Calu3 (cell line): ENCODE measurements at regions not wholly inside any gene's neighbourhood (a gene's known extent, or its start where the extent isn't known, plus 50 kb on each side); places are given as distances from the start of the nearest gene placed in this dataset.

Experiments
- BruUV-seq: library from RNA; stranded (reverse); fragments of 400-500 nt; replicated peaks from 2 replicates; lab custom pipeline; 2021; lab: Mats Ljungman, UMichigan
- CTCF ChIA-PET: fragments of 300-600 bp; sonication (Branson Sonifier 250); formaldehyde crosslinking; loops from one replicate; lab custom pipeline; 2022; ENCODE audit warnings: antibody characterized with exemption; lab: Charles Lee
- DNase-seq: peaks from one replicate; pipeline ENCODE4 v3.0.0; 2022
- H3K27ac Mint-ChIP-seq: one replicate; pipeline ENCODE4 v1.8.0; 2022; ENCODE audit warnings: mixed read lengths; ENCODE audit not compliant: unreplicated experiment
- H3K27me3 Mint-ChIP-seq: one replicate; pipeline ENCODE4 v1.8.0; 2022; ENCODE audit warnings: mixed read lengths; ENCODE audit not compliant: unreplicated experiment
- H3K36me3 Mint-ChIP-seq: one replicate; pipeline ENCODE4 v1.8.0; 2022; ENCODE audit warnings: mild to moderate bottlenecking, moderate library complexity, mixed read lengths; ENCODE audit not compliant: insufficient read depth, unreplicated experiment
- H3K4me1 Mint-ChIP-seq: one replicate; pipeline ENCODE4 v1.8.0; 2022; ENCODE audit warnings: mild to moderate bottlenecking, low read depth, mixed read lengths; ENCODE audit not compliant: unreplicated experiment
- H3K4me3 Mint-ChIP-seq: one replicate; pipeline ENCODE4 v1.8.0; 2022; ENCODE audit warnings: mild to moderate bottlenecking, low read depth, moderate library complexity, mixed read lengths; ENCODE audit not compliant: unreplicated experiment
- H3K9me3 Mint-ChIP-seq: one replicate; pipeline ENCODE4 v1.8.0; 2022; ENCODE audit warnings: low read depth, mixed read lengths; ENCODE audit not compliant: unreplicated experiment
- CTCF ChIP-seq: fragments of 200-600 bp; IDR thresholded peaks from one replicate; pipeline ENCODE4 v1.8.0; 2022; ENCODE audit warnings: antibody characterized with exemption; ENCODE audit not compliant: unreplicated experiment
- intact Hi-C: fragments of 100-400 bp; cut with micrococcal nuclease; formaldehyde crosslinking; loops from one replicate; pipeline ENCODE4 v1.10.0; 2022; ENCODE audit not compliant: unreplicated experiment

GRCh38 chr9:94159069-94159939, 75.0 kb downstream of the PTPDC1 start:
- Mint-ChIP-seq H3K9me3 (peaks cover 1% of the 10 kb centered on the region), H3K27ac (no peak overlapping the region), H3K4me1 (no peaks in the 10 kb centered on the region), H3K36me3 (no peaks in the 10 kb centered on the region), H3K27me3 (no peaks in the 10 kb centered on the region), H3K4me3 (no peak overlapping the region)
- no TSS peak for BruUV-seq
- CTCF ChIA-PET: no interaction called here
- no peak for DNase-seq
- intact Hi-C loops: no loop called here
- TF ChIP-seq CTCF: no peak

GRCh38 chr9:94160594-94161501, 76.6 kb downstream of the PTPDC1 start:
- intact Hi-C loops: no loop called here
- Mint-ChIP-seq H3K27ac (no peak overlapping the region), H3K4me3 (no peak overlapping the region), H3K9me3 (no peaks in the 10 kb centered on the region), H3K4me1 (peaks cover 9% of the 10 kb centered on the region), H3K36me3 (peaks cover 7% of the 10 kb centered on the region), H3K27me3 (no peaks in the 10 kb centered on the region)
- no peak for TF ChIP-seq CTCF
- no TSS peak for BruUV-seq
- no peak for DNase-seq
- CTCF ChIA-PET: interaction anchor here (0.6 to 1.1 kb wide), 2 partner anchors 95 to 97 kb away, joined by 3 read pairs; no protein-coding TSS in a partner anchor

- H3K4me3 Mint-ChIP-seq: no peak overlapping the region
- H3K36me3 Mint-ChIP-seq: peaks cover 13% of the 10 kb centered on the region
- no peaks in the 10 kb centered on the region for H3K27me3 Mint-ChIP-seq
- BruUV-seq: no TSS peak
- no peaks in the 10 kb centered on the region for H3K9me3 Mint-ChIP-seq
- DNase-seq: no peak
- CTCF ChIA-PET: no interaction called here
- peaks cover 9% of the 10 kb centered on the region for H3K4me1 Mint-ChIP-seq
- no peak overlapping the region for H3K27ac Mint-ChIP-seq
- intact Hi-C loops: no loop called here
- TF ChIP-seq CTCF: no peak
These were observed 77.4 kb downstream of the PTPDC1 start for GRCh38 chr9:94161673-94162072.

GRCh38 chr9:94164806-94165549, 80.7 kb downstream of the PTPDC1 start:
- DNase-seq: no peak
- Mint-ChIP-seq H3K36me3 (peaks cover 33% of the 10 kb centered on the region), H3K4me3 (peak overlapping the region; percentile 83), H3K27ac (peak overlapping the region; percentile 89), H3K27me3 (no peaks in the 10 kb centered on the region), H3K4me1 (peaks cover 15% of the 10 kb centered on the region), H3K9me3 (no peaks in the 10 kb centered on the region)
- CTCF ChIA-PET: no interaction called here
- intact Hi-C loops: loop anchor here (5.0 kb wide), 1 partner anchor 98 kb away; no protein-coding TSS in a partner anchor
- BruUV-seq: TSS peak; percentile 75
- no peak for TF ChIP-seq CTCF
